PC-3 (cell line): ENCODE measurements at regions not wholly inside any gene's neighbourhood (a gene's known extent, or its start where the extent isn't known, plus 50 kb on each side); places are given as distances from the start of the nearest gene placed in this dataset.

Experiments used
- EZH2 ChIP-seq: fragments of 300-600 bp; sonication (generic); IDR thresholded peaks from one replicate; pipeline ENCODE4 v1.6.1; 2017; ENCODE audit warnings: antibody characterized with exemption, mild to moderate bottlenecking, low read length; ENCODE audit not compliant: unreplicated experiment
- TF ChIP-seq, protein P1 (sequence below): fragments of 300-600 bp; sonication (generic); conservative IDR thresholded peaks from 2 replicates; pipeline ENCODE4 v1.5.1; 2017; ENCODE audit warnings: antibody characterized with exemption, low read depth, mild to moderate bottlenecking, low read length

DNA sequence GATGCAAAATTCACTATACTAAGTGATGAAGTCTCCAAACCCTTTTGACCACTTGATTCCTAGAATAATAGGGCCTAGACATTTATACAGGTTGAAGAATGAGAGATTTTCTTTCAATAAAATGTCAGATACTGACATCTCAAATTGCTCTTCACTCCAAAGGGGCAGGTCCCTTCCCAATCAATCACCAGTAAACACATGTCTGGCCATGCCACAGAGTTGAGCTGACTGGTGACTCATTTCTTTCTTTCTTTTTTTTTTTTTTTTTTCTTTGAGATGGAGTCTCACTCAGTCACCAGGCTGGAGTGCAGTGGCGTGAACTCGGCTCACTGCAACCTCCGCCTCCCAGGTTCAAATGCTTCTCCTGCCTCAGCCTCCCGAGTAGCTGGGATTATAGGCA, 388.6 kb upstream of the BTBD3 start:
- TF ChIP-seq, protein P1, sequence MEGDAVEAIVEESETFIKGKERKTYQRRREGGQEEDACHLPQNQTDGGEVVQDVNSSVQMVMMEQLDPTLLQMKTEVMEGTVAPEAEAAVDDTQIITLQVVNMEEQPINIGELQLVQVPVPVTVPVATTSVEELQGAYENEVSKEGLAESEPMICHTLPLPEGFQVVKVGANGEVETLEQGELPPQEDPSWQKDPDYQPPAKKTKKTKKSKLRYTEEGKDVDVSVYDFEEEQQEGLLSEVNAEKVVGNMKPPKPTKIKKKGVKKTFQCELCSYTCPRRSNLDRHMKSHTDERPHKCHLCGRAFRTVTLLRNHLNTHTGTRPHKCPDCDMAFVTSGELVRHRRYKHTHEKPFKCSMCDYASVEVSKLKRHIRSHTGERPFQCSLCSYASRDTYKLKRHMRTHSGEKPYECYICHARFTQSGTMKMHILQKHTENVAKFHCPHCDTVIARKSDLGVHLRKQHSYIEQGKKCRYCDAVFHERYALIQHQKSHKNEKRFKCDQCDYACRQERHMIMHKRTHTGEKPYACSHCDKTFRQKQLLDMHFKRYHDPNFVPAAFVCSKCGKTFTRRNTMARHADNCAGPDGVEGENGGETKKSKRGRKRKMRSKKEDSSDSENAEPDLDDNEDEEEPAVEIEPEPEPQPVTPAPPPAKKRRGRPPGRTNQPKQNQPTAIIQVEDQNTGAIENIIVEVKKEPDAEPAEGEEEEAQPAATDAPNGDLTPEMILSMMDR: no peak
- no peak for TF ChIP-seq EZH2
